Heart left ventricle (tissue), 13 donors: ENCODE measurements at regions not wholly inside any gene's neighbourhood (a gene's known extent, or its start where the extent isn't known, plus 50 kb on each side); places are given as distances from the start of the nearest gene placed in this dataset.

Experiments
- POLR2A ChIP-seq, 2 donors: fragments of 450-650 bp; IDR thresholded peaks; one replicate each; pipeline ENCODE4 v1.6.1; 2017; ENCODE audit warnings: antibody characterized with exemption in 2 of 2, mild to moderate bottlenecking in 2 of 2, moderate library complexity in 2 of 2
- TF ChIP-seq, protein P1 (sequence below), 12 donors: fragments of 200-600 bp; sonication (generic) in 4 of 12; IDR thresholded peaks; one replicate each; pipeline versions ENCODE4 v1.5.0 to v1.8.0; 2018 to 2022; ENCODE audit warnings: antibody characterized with exemption in 12 of 12, mild to moderate bottlenecking in 5 of 12
- donor health status: ischemic (EF 13 %, LVEDD 7.1; RV severe dilation, severe dysfunction).
- donor health status: DM: no; HTN: yes; CAD: no.
- donor health status: DM: no; HTN: no; CAD: no.
- donor health status: ischemic (EF 25% LVEDD 6.9; RV normal size, moderate dysfunction).
- donor health status: ischemic (EF 25% LVEDD 5.7; RV mildly dilated, moderate dysfunction).
- donor health status: ischemic (EF 35%, LVEDD 5.7; RV mildly dilated, moderate dysfunction).
- donor health status: nonischemic (EF 11% LVEDD 7.7; RV severe dilation, severe dysfunction).
- donor health status: DM: yes; HTN: yes; CAD: no.
- donor health status: PGD.
- donor health status: ischemic (EF 29% LVEDD 5.4; RV normal size, mild dysfunction).
- donor health status: nonischemic (EF 23%, LVEDD 6.1; RV moderate dilation, normal function).

DNA sequence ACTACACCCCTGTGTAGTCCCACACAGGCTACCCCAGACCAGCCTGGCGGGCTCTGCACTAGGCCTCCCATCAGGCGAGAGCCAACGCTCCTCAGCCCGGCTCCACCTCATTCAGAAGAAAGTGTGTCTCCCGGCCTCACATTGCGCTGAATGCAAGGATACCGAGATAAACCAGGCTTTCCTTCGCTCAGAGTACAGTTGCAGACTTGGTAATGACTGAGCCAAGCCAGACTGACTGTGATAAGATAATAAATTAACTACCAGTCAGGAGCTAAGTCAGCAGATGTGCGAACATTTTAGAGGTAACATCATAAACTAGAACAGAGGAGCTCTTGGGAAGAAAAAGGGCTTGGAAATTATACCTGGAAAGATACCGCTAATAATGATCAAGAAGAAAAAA lies 397.6 kb downstream of the TRIML1 start:
- TF ChIP-seq, protein P1, sequence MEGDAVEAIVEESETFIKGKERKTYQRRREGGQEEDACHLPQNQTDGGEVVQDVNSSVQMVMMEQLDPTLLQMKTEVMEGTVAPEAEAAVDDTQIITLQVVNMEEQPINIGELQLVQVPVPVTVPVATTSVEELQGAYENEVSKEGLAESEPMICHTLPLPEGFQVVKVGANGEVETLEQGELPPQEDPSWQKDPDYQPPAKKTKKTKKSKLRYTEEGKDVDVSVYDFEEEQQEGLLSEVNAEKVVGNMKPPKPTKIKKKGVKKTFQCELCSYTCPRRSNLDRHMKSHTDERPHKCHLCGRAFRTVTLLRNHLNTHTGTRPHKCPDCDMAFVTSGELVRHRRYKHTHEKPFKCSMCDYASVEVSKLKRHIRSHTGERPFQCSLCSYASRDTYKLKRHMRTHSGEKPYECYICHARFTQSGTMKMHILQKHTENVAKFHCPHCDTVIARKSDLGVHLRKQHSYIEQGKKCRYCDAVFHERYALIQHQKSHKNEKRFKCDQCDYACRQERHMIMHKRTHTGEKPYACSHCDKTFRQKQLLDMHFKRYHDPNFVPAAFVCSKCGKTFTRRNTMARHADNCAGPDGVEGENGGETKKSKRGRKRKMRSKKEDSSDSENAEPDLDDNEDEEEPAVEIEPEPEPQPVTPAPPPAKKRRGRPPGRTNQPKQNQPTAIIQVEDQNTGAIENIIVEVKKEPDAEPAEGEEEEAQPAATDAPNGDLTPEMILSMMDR (IDR thresholded peaks at IDR 0.05), result no peak
- TF ChIP-seq POLR2A (IDR thresholded peaks at IDR 0.05), result no peak
